ENCODE measurements at regions not wholly inside any gene's neighbourhood (a gene's known extent, or its start where the extent isn't known, plus 50 kb on each side); places are given as distances from the start of the nearest gene placed in this dataset.

GRCh38 chr6:10235344-10235743 is 179.5 kb downstream of the TFAP2A start:
- no peak for DNase-seq

GRCh38 chr6:10230531-10230930 is 184.3 kb downstream of the TFAP2A start:
- DNase-seq, result no peak

- DNase-seq, result no peak
Measured at GRCh38 chr6:10223841-10224240, 191.0 kb downstream of the TFAP2A start.

GRCh38 chr6:10221178-10221577 is 193.7 kb downstream of the TFAP2A start:
- no peak for DNase-seq

- no peak for DNase-seq
Measured at GRCh38 chr6:10219510-10219909, 195.4 kb downstream of the TFAP2A start.

- no peak for DNase-seq
Measured at GRCh38 chr6:10217111-10217510, 197.8 kb downstream of the TFAP2A start.

- DNase-seq, result no peak
Measured at GRCh38 chr6:10215326-10216110, 199.4 kb downstream of the TFAP2A start.

- DNase-seq, result no peak
Measured at GRCh38 chr6:10210052-10210451, 204.8 kb downstream of the TFAP2A start.

GRCh38 chr6:10205892-10206291 is 209.0 kb downstream of the TFAP2A start:
- no peak for DNase-seq

GRCh38 chr6:10205120-10205519 is 209.8 kb downstream of the TFAP2A start:
- no peak for DNase-seq

GRCh38 chr6:10203651-10204050 is 211.2 kb downstream of the TFAP2A start:
- no peak for DNase-seq

GRCh38 chr6:10202581-10202980 is 212.3 kb downstream of the TFAP2A start:
- DNase-seq, result no peak

GRCh38 chr6:10201606-10202510 is 213.0 kb downstream of the TFAP2A start:
- no peak for DNase-seq

GRCh38 chr6:10196090-10196489 is 218.8 kb downstream of the TFAP2A start:
- DNase-seq, result no peak

- no peak for DNase-seq
Measured at GRCh38 chr6:10194816-10195672, 219.8 kb downstream of the TFAP2A start.

GRCh38 chr6:10193321-10193720 is 221.6 kb downstream of the TFAP2A start:
- no peak for DNase-seq

GRCh38 chr6:10190042-10190441 is 224.8 kb downstream of the TFAP2A start:
- no peak for DNase-seq

GRCh38 chr6:10184371-10185227 is 230.3 kb downstream of the TFAP2A start:
- DNase-seq, result no peak

GRCh38 chr6:10180138-10181074 is 234.5 kb downstream of the TFAP2A start:
- DNase-seq, result no peak

- no peak for DNase-seq
Measured at GRCh38 chr6:10177704-10178103, 237.2 kb downstream of the TFAP2A start.

- no peak for DNase-seq
Measured at GRCh38 chr6:10175362-10175761, 239.5 kb downstream of the TFAP2A start.

All from NK-92 treated with Interleukin-12 subunit alpha and Interleukin-12 subunit beta, amount 100 ng/mL, for 24 hours (cell line).